ENCODE measurements at regions not wholly inside any gene's neighbourhood (a gene's known extent, or its start where the extent isn't known, plus 50 kb on each side); places are given as distances from the start of the nearest gene placed in this dataset.
"Not testable (repeated sequence)": the region's sequence is repeated elsewhere in the genome, so short reads cannot be mapped to it uniquely, and the experiment has no call there.

- H3K9ac ChIP-seq (ENCODE audit: low read length in 5 of 5); H3K27ac ChIP-seq (ENCODE audit: low read depth, low read length); H3K9me3 ChIP-seq (ENCODE audit: control insufficient read depth in 5 of 5, low read length in 5 of 5); H3K4me3 ChIP-seq (ENCODE audit: low read depth in 1 of 5, low read length in 5 of 5); H3K4me1 ChIP-seq (ENCODE audit: control insufficient read depth in 5 of 5, insufficient read depth in 5 of 5, low read length in 5 of 5); H3K27me3 ChIP-seq (ENCODE audit: control insufficient read depth in 5 of 5, insufficient read depth in 4 of 5, low read length in 5 of 5); H3K36me3 ChIP-seq (ENCODE audit: control insufficient read depth in 5 of 5, insufficient read depth in 5 of 5, low read length in 5 of 5): not testable (repeated sequence)
Measured at GRCh38 chr3:198122184-198122583, 162.2 kb downstream of the LMLN start.

DNA sequence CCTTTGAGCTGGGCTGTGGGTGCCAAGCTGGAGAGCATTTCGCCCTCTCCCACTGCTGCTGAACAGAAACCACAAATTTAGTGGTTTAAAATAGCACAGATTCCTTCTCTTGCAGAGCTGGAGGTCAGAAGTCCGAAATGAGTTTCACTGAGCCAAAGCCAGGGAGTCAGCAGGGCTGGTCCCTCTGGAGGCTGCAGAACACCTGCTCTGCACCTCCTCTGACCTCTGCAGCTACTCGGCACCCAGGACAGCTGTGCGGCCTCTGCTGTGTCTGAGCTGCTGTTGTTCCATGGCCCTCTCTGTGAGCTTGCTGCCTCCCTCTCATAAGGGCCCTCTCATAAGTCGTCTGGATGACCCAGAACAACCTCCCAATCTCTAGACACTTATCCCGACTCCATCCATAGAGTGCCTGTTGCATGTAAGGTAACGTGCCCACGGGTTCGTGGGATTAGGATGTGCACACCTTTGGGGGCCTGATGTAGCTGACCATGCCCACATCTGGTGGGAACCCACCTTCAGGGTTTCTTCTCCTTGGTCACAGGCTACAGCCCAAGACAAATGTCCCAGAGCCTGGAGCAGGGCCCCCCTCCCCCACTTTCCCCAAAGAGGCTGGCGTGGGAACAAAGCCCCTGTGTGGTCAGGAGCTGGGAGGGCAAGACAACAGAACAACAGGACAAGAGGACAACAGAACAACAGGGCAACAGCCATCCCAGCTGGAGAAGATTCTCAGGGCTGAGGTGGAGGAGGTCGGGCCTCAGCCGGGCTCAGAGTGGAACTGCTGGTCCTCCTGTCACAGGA, 177.2 kb downstream of the LMLN start:
- H3K4me3 ChIP-seq (ENCODE audit: low read depth in 1 of 5, low read length in 5 of 5); H3K27ac ChIP-seq (ENCODE audit: low read depth, low read length); H3K36me3 ChIP-seq (ENCODE audit: control insufficient read depth in 5 of 5, insufficient read depth in 5 of 5, low read length in 5 of 5); H3K9me3 ChIP-seq (ENCODE audit: control insufficient read depth in 5 of 5, low read length in 5 of 5); H3K4me1 ChIP-seq (ENCODE audit: control insufficient read depth in 5 of 5, insufficient read depth in 5 of 5, low read length in 5 of 5); H3K9ac ChIP-seq (ENCODE audit: low read length in 5 of 5); H3K27me3 ChIP-seq (ENCODE audit: control insufficient read depth in 5 of 5, insufficient read depth in 4 of 5, low read length in 5 of 5): not testable (repeated sequence)

GRCh38 chr3:198138205-198138604, 178.2 kb downstream of the LMLN start:
- not testable (repeated sequence) for H3K27me3 ChIP-seq (ENCODE audit: control insufficient read depth in 5 of 5, insufficient read depth in 4 of 5, low read length in 5 of 5); H3K4me1 ChIP-seq (ENCODE audit: control insufficient read depth in 5 of 5, insufficient read depth in 5 of 5, low read length in 5 of 5); H3K4me3 ChIP-seq (ENCODE audit: low read depth in 1 of 5, low read length in 5 of 5); H3K36me3 ChIP-seq (ENCODE audit: control insufficient read depth in 5 of 5, insufficient read depth in 5 of 5, low read length in 5 of 5); H3K9me3 ChIP-seq (ENCODE audit: control insufficient read depth in 5 of 5, low read length in 5 of 5); H3K27ac ChIP-seq (ENCODE audit: low read depth, low read length); H3K9ac ChIP-seq (ENCODE audit: low read length in 5 of 5)

- H3K4me3 ChIP-seq (ENCODE audit: low read depth in 1 of 5, low read length in 5 of 5); H3K36me3 ChIP-seq (ENCODE audit: control insufficient read depth in 5 of 5, insufficient read depth in 5 of 5, low read length in 5 of 5); H3K9me3 ChIP-seq (ENCODE audit: control insufficient read depth in 5 of 5, low read length in 5 of 5); H3K4me1 ChIP-seq (ENCODE audit: control insufficient read depth in 5 of 5, insufficient read depth in 5 of 5, low read length in 5 of 5); H3K27ac ChIP-seq (ENCODE audit: low read depth, low read length); H3K27me3 ChIP-seq (ENCODE audit: control insufficient read depth in 5 of 5, insufficient read depth in 4 of 5, low read length in 5 of 5); H3K9ac ChIP-seq (ENCODE audit: low read length in 5 of 5): not testable (repeated sequence)
Measured at GRCh38 chr3:198139037-198139436, 179.0 kb downstream of the LMLN start.

- not testable (repeated sequence) for H3K27me3 ChIP-seq (ENCODE audit: control insufficient read depth in 5 of 5, insufficient read depth in 4 of 5, low read length in 5 of 5); H3K4me3 ChIP-seq (ENCODE audit: low read depth in 1 of 5, low read length in 5 of 5); H3K4me1 ChIP-seq (ENCODE audit: control insufficient read depth in 5 of 5, insufficient read depth in 5 of 5, low read length in 5 of 5)
Measured at GRCh38 chr3:198139513-198140167, 179.6 kb downstream of the LMLN start.

DNA sequence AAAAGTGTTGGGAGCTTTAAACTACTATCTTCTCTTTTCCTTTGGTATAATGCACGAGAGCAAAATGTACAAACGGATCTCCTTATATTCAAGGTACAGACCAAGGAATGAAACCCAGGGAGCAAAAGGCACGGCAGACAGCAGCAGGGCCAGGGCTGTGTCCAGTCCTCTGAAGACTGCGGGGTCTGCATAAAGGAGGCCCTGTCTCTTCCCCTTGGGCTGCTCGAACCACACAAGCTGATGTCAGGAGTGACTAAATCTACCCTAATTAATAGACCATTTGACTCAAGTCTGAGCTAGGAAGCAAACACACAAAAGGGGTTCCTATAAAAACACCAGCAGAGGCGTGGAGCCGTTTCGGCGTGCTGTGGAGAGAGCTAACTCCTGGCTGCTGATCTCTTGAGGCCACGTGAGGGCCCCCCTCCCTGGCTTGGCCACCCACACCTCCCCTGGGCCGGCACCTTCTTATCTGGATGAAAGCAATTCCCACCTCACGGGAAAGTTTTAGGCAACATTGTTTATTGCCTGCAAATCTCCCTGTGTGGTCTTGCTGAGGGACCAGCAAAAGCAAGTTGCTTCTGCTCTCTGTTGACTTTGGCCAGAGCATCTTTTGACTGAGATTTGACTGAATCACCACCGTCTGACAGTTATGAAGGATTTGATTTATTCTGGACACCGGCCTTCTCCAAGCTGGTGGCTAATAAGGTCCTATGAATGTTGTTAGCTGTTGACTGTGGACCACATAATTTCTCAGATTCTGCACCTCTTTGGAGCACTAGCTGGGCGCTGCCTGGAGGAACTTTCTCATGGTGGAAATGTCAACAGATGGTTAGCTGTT, 183.5 kb downstream of the LMLN start:
- H3K9ac ChIP-seq (ENCODE audit: low read length in 5 of 5); H3K9me3 ChIP-seq (ENCODE audit: control insufficient read depth in 5 of 5, low read length in 5 of 5); H3K27ac ChIP-seq (ENCODE audit: low read depth, low read length); H3K4me1 ChIP-seq (ENCODE audit: control insufficient read depth in 5 of 5, insufficient read depth in 5 of 5, low read length in 5 of 5); H3K36me3 ChIP-seq (ENCODE audit: control insufficient read depth in 5 of 5, insufficient read depth in 5 of 5, low read length in 5 of 5); H3K27me3 ChIP-seq (ENCODE audit: control insufficient read depth in 5 of 5, insufficient read depth in 4 of 5, low read length in 5 of 5); H3K4me3 ChIP-seq (ENCODE audit: low read depth in 1 of 5, low read length in 5 of 5): not testable (repeated sequence)

More at GRCh38 chr3:198139513-198140167, 179.6 kb downstream of the LMLN start:
- not testable (repeated sequence) for H3K9ac ChIP-seq (ENCODE audit: low read length in 5 of 5); H3K36me3 ChIP-seq (ENCODE audit: control insufficient read depth in 5 of 5, insufficient read depth in 5 of 5, low read length in 5 of 5); H3K27ac ChIP-seq (ENCODE audit: low read depth, low read length); H3K9me3 ChIP-seq (ENCODE audit: control insufficient read depth in 5 of 5, low read length in 5 of 5)

GRCh38 chr3:198145231-198145784, 185.3 kb downstream of the LMLN start:
- not testable (repeated sequence) for H3K4me3 ChIP-seq (ENCODE audit: low read depth in 1 of 5, low read length in 5 of 5); H3K9me3 ChIP-seq (ENCODE audit: control insufficient read depth in 5 of 5, low read length in 5 of 5); H3K27me3 ChIP-seq (ENCODE audit: control insufficient read depth in 5 of 5, insufficient read depth in 4 of 5, low read length in 5 of 5); H3K4me1 ChIP-seq (ENCODE audit: control insufficient read depth in 5 of 5, insufficient read depth in 5 of 5, low read length in 5 of 5); H3K9ac ChIP-seq (ENCODE audit: low read length in 5 of 5); H3K36me3 ChIP-seq (ENCODE audit: control insufficient read depth in 5 of 5, insufficient read depth in 5 of 5, low read length in 5 of 5); H3K27ac ChIP-seq (ENCODE audit: low read depth, low read length)

GRCh38 chr3:198146070-198146469, 186.1 kb downstream of the LMLN start:
- H3K27ac ChIP-seq (ENCODE audit: low read depth, low read length); H3K27me3 ChIP-seq (ENCODE audit: control insufficient read depth in 5 of 5, insufficient read depth in 4 of 5, low read length in 5 of 5); H3K4me3 ChIP-seq (ENCODE audit: low read depth in 1 of 5, low read length in 5 of 5); H3K36me3 ChIP-seq (ENCODE audit: control insufficient read depth in 5 of 5, insufficient read depth in 5 of 5, low read length in 5 of 5); H3K4me1 ChIP-seq (ENCODE audit: control insufficient read depth in 5 of 5, insufficient read depth in 5 of 5, low read length in 5 of 5); H3K9ac ChIP-seq (ENCODE audit: low read length in 5 of 5); H3K9me3 ChIP-seq (ENCODE audit: control insufficient read depth in 5 of 5, low read length in 5 of 5): not testable (repeated sequence)

GRCh38 chr3:198146559-198147164, 186.6 kb downstream of the LMLN start:
- H3K36me3 ChIP-seq (ENCODE audit: control insufficient read depth in 5 of 5, insufficient read depth in 5 of 5, low read length in 5 of 5); H3K4me3 ChIP-seq (ENCODE audit: low read depth in 1 of 5, low read length in 5 of 5); H3K9ac ChIP-seq (ENCODE audit: low read length in 5 of 5); H3K9me3 ChIP-seq (ENCODE audit: control insufficient read depth in 5 of 5, low read length in 5 of 5); H3K27ac ChIP-seq (ENCODE audit: low read depth, low read length); H3K27me3 ChIP-seq (ENCODE audit: control insufficient read depth in 5 of 5, insufficient read depth in 4 of 5, low read length in 5 of 5); H3K4me1 ChIP-seq (ENCODE audit: control insufficient read depth in 5 of 5, insufficient read depth in 5 of 5, low read length in 5 of 5): not testable (repeated sequence)

DNA sequence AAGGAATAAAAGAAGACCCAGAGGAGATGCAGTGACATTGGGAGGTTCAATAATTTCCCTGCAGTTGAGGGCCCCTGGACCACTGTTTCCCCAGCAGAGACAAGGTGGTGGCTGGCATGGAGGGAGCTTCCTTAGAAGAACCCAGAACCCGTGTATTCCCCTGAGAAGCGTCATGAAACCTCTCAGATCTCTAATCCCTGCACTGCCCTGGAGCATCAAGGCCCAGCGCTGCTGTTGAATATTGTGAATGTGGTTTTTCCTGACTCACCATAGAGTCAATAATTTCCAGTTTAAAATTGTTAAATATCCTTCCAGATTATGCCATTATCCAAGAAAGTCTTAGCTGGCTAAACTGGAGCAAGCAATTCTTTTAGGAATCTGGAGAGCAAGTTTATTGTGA, 187.2 kb downstream of the LMLN start:
- H3K27ac ChIP-seq (ENCODE audit: low read depth, low read length); H3K4me3 ChIP-seq (ENCODE audit: low read depth in 1 of 5, low read length in 5 of 5); H3K27me3 ChIP-seq (ENCODE audit: control insufficient read depth in 5 of 5, insufficient read depth in 4 of 5, low read length in 5 of 5); H3K36me3 ChIP-seq (ENCODE audit: control insufficient read depth in 5 of 5, insufficient read depth in 5 of 5, low read length in 5 of 5); H3K4me1 ChIP-seq (ENCODE audit: control insufficient read depth in 5 of 5, insufficient read depth in 5 of 5, low read length in 5 of 5); H3K9ac ChIP-seq (ENCODE audit: low read length in 5 of 5); H3K9me3 ChIP-seq (ENCODE audit: control insufficient read depth in 5 of 5, low read length in 5 of 5): not testable (repeated sequence)

Measured in subcutaneous abdominal adipose tissue (tissue), 5 donors.